Endothelial cell of umbilical vein (primary cell): ENCODE measurements at regions not wholly inside any gene's neighbourhood (a gene's known extent, or its start where the extent isn't known, plus 50 kb on each side); places are given as distances from the start of the nearest gene placed in this dataset.

Experiments used
- CTCF ChIP-seq, 2 donors: IDR thresholded peaks; 1 replicate in 1 of 2; 2 replicates in 1 of 2; pipeline ENCODE4 v1.5.1; 2011; ENCODE audit warnings: low read length in 2 of 2, mild to moderate bottlenecking in 2 of 2, moderate library complexity in 2 of 2, control low read depth in 1 of 2, inconsistent platforms in 1 of 2, low read depth in 1 of 2; ENCODE audit not compliant: insufficient read depth in 1 of 2; ENCODE audit errors: extremely low read depth in 1 of 2
- EZH2 ChIP-seq: IDR thresholded peaks from 2 replicates; pipeline ENCODE4 v1.6.1; 2012; ENCODE audit warnings: borderline replicate concordance, low read depth, mild to moderate bottlenecking, moderate library complexity, low read length, inconsistent platforms; ENCODE audit not compliant: severe bottlenecking
- GATA2 ChIP-seq: IDR thresholded peaks from 2 replicates; pipeline ENCODE4 v1.7.0; 2011; ENCODE audit warnings: low read depth, mild to moderate bottlenecking, moderate library complexity, mixed read lengths, low read length; ENCODE audit not compliant: insufficient read length, insufficient read depth
- JUN ChIP-seq: IDR thresholded peaks from 2 replicates; pipeline ENCODE4 v1.6.1; 2011; ENCODE audit warnings: borderline replicate concordance, low read depth; ENCODE audit not compliant: insufficient read length, insufficient read depth
- MAX ChIP-seq: IDR thresholded peaks from 2 replicates; pipeline ENCODE4 v1.6.1; 2011; ENCODE audit not compliant: insufficient read depth, insufficient read length
- MYC ChIP-seq: IDR thresholded peaks from one replicate; pipeline ENCODE4 v1.6.1; 2011; ENCODE audit warnings: mild to moderate bottlenecking, low read depth, low read length
- POLR2A ChIP-seq: IDR thresholded peaks from 2 replicates; pipeline ENCODE4 v1.6.1; 2012; ENCODE audit warnings: low read depth, mild to moderate bottlenecking, control low read depth, low read length
- POLR2AphosphoS5 ChIP-seq: IDR thresholded peaks from 2 replicates; pipeline ENCODE4 v1.6.1; 2012; ENCODE audit warnings: low read depth, mild to moderate bottlenecking, control low read depth, low read length, moderate library complexity; ENCODE audit not compliant: insufficient read depth

GRCh38 chr1:9428601-9429341, 110.5 kb upstream of the SLC25A33 start:
- TF ChIP-seq CTCF (IDR thresholded peaks at IDR 0.05; ENCODE audit: extremely low read depth in 1 of 2, insufficient read depth in 1 of 2, low read depth in 1 of 2, low read length in 2 of 2) (peak in 1 of 2 donors; percentile 13), POLR2A (peak; percentile 80), POLR2AphosphoS5 (peak; percentile 62), MAX (peak; percentile 82), JUN (peak; percentile 82), EZH2 (no peak), GATA2 (no peak), MYC (no peak)
